ENCODE measurements at regions not wholly inside any gene's neighbourhood (a gene's known extent, or its start where the extent isn't known, plus 50 kb on each side); places are given as distances from the start of the nearest gene placed in this dataset.

GRCh38 chr12:39188689-39189088, 254.2 kb downstream of the KIF21A start:
- Histone ChIP-seq H3K36me3 (ENCODE audit: control insufficient read depth in 2 of 2, insufficient read depth in 1 of 2, low read length in 2 of 2) (no peaks in the 10 kb centered on the region), H3K4me1 (ENCODE audit: control insufficient read depth, insufficient read depth, low read length) (no peaks in the 10 kb centered on the region), H3K4me3 (ENCODE audit: low read depth, low read length) (no peak overlapping the region), H3K27ac (ENCODE audit: extremely low read depth, low read depth, low read length) (no peak overlapping the region), H3K9me3 (ENCODE audit: control insufficient read depth, insufficient read depth, low read depth, low read length) (no peaks in the 10 kb centered on the region)
- ChIA-PET CTCF (no interaction called here), POLR2A (no interaction called here)
- TF ChIP-seq ZFP3 (tag by site-specific recombination; IDR thresholded peaks at IDR 0.05; ENCODE audit: low read depth) (no peak), SP2 (tag by site-specific recombination; IDR thresholded peaks at IDR 0.05) (no peak), ZNF366 (tag by site-specific recombination; conservative IDR thresholded peaks at IDR 0.05) (no peak), PATZ1 (tag by site-specific recombination; IDR thresholded peaks at IDR 0.05) (no peak), BCL11A (tag by site-specific recombination; IDR thresholded peaks at IDR 0.05; ENCODE audit: low read depth) (no peak), KLF10 (tag by site-specific recombination; IDR thresholded peaks at IDR 0.05) (no peak), PRDM1 (tag by site-specific recombination; IDR thresholded peaks at IDR 0.05) (no peak), ZBTB7A (tag by site-specific recombination; IDR thresholded peaks at IDR 0.05; ENCODE audit: low read depth) (no peak), ZNF157 (tag by site-specific recombination; IDR thresholded peaks at IDR 0.05) (no peak), ZNF843 (tag by site-specific recombination; IDR thresholded peaks at IDR 0.05) (no peak), ZNF560 (tag by site-specific recombination; IDR thresholded peaks at IDR 0.05; ENCODE audit: borderline replicate concordance) (no peak), SP7 (tag by site-specific recombination; IDR thresholded peaks at IDR 0.05) (no peak), ZNF610 (tag by site-specific recombination; IDR thresholded peaks at IDR 0.05; ENCODE audit: borderline replicate concordance) (no peak)

- ChIA-PET POLR2A (no interaction called here), CTCF (no interaction called here)
- H3K36me3 ChIP-seq (ENCODE audit: control insufficient read depth in 2 of 2, insufficient read depth in 1 of 2, low read length in 2 of 2): no peaks in the 10 kb centered on the region
- no peak overlapping the region for H3K4me3 ChIP-seq (ENCODE audit: low read depth, low read length)
- no peaks in the 10 kb centered on the region for H3K4me1 ChIP-seq (ENCODE audit: control insufficient read depth, insufficient read depth, low read length)
- H3K9me3 ChIP-seq (ENCODE audit: control insufficient read depth, insufficient read depth, low read depth, low read length): no peaks in the 10 kb centered on the region
- no peak for TF ChIP-seq KLF10 (tag by site-specific recombination; IDR thresholded peaks at IDR 0.05)
- no peak for TF ChIP-seq KLF7 (tag by site-specific recombination; IDR thresholded peaks at IDR 0.05; ENCODE audit: borderline replicate concordance)
- TF ChIP-seq ZFHX2 (tag by site-specific recombination; conservative IDR thresholded peaks at IDR 0.05): no peak
- TF ChIP-seq ZNF585B (tag by site-specific recombination; IDR thresholded peaks at IDR 0.05): no peak
- TF ChIP-seq HOXA7 (CRISPR knock-in tag; IDR thresholded peaks at IDR 0.05; ENCODE audit: borderline replicate concordance): no peak
- no peak for TF ChIP-seq ZNF548 (tag by site-specific recombination; IDR thresholded peaks at IDR 0.05)
- TF ChIP-seq ZSCAN16 (tag by site-specific recombination; IDR thresholded peaks at IDR 0.05): no peak
- H3K27ac ChIP-seq (ENCODE audit: extremely low read depth, low read depth, low read length): no peak overlapping the region
These were observed 256.2 kb downstream of the KIF21A start for GRCh38 chr12:39186744-39187143.

GRCh38 chr12:39178837-39179236, 264.1 kb downstream of the KIF21A start:
- no peak overlapping the region for H3K27ac ChIP-seq (ENCODE audit: extremely low read depth, low read depth, low read length)
- no peak overlapping the region for H3K4me3 ChIP-seq (ENCODE audit: low read depth, low read length)
- no peaks in the 10 kb centered on the region for H3K9me3 ChIP-seq (ENCODE audit: control insufficient read depth, insufficient read depth, low read depth, low read length)
- no peaks in the 10 kb centered on the region for H3K36me3 ChIP-seq (ENCODE audit: control insufficient read depth in 2 of 2, insufficient read depth in 1 of 2, low read length in 2 of 2)
- no peaks in the 10 kb centered on the region for H3K4me1 ChIP-seq (ENCODE audit: control insufficient read depth, insufficient read depth, low read length)
- POLR2A ChIA-PET: no interaction called here
- CTCF ChIA-PET: interaction anchor here (0.6 to 1.5 kb wide), 3 partner anchors 18 to 94 kb away, joined by 3 read pairs; no protein-coding TSS in a partner anchor
- no peak for TF ChIP-seq OSR2 (tag by site-specific recombination; IDR thresholded peaks at IDR 0.05)
- no peak for TF ChIP-seq ZNF623 (tag by site-specific recombination; IDR thresholded peaks at IDR 0.05)
- no peak for TF ChIP-seq ZNF596 (tag by site-specific recombination; IDR thresholded peaks at IDR 0.05)
- no peak for TF ChIP-seq ZNF664 (tag by site-specific recombination; IDR thresholded peaks at IDR 0.05)
- no peak for TF ChIP-seq ZNF510 (tag by site-specific recombination; IDR thresholded peaks at IDR 0.05; ENCODE audit: insufficient replicate concordance)
- no peak for TF ChIP-seq ZNF48 (tag by site-specific recombination; IDR thresholded peaks at IDR 0.05)
- no peak for TF ChIP-seq SETDB1 (IDR thresholded peaks at IDR 0.05; ENCODE audit: insufficient read length, low read length)
- TF ChIP-seq PRDM10 (tag by site-specific recombination; IDR thresholded peaks at IDR 0.05): no peak
- TF ChIP-seq ZNF701 (tag by site-specific recombination; IDR thresholded peaks at IDR 0.05): no peak
- no peak for TF ChIP-seq ZNF133 (tag by site-specific recombination; IDR thresholded peaks at IDR 0.05)
- TF ChIP-seq ZNF555 (tag by site-specific recombination; conservative IDR thresholded peaks at IDR 0.05): no peak
- TF ChIP-seq ZNF221 (tag by site-specific recombination; IDR thresholded peaks at IDR 0.05; ENCODE audit: borderline replicate concordance): no peak

All from HEK293 (cell line).